ENCODE measurements at regions not wholly inside any gene's neighbourhood (a gene's known extent, or its start where the extent isn't known, plus 50 kb on each side); places are given as distances from the start of the nearest gene placed in this dataset.
"Not testable (repeated sequence)": the region's sequence is repeated elsewhere in the genome, so short reads cannot be mapped to it uniquely, and the experiment has no call there.

DNA sequence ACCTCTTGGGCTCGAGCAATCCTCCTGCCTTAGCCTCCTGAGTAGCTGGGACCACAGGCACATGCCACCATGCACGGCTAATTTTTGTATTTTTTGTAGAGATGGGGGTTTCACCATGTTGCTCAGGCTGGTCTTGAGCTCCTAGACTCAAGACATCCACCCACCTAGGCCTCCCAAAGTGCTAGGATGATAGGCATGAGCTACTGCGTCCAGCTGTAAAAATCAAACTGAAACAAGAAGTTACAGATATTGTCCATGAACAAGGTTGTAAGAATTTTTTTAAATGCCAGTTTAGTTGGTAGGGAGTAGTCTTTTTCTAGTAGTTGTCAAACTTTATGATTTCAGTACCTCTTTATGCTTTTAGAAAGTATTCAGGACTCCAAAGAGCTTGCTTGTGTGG lies 424.4 kb upstream of the PMFBP1 start:
- no peak for DNase-seq (ENCODE audit: low spot score)

- no peak for DNase-seq (ENCODE audit: low spot score)
Measured at GRCh38 chr16:72590151-72590937, 418.4 kb upstream of the PMFBP1 start.

DNA sequence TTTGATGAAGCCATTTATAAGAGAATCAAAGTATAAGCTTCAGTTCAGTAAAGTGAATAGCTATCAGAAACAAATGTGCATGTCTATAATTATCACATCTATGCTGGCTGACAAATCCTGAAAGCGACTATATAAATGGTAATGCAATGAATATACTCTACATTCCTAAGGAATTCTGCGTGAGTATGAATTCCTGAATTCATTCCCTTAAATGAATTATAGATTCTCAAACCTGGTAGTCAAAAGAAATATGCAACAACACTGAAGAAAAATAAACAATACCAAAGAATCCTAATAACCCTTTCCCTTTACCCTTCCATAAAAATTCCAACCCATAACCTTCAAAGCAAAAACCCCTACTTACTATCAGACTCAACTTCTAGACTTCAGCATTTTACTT lies 416.6 kb upstream of the PMFBP1 start:
- no peak for DNase-seq (ENCODE audit: low spot score)

GRCh38 chr16:72578061-72578460 lies 406.1 kb upstream of the PMFBP1 start:
- DNase-seq (ENCODE audit: low spot score): not testable (repeated sequence)

GRCh38 chr16:72576189-72576588 lies 404.2 kb upstream of the PMFBP1 start:
- DNase-seq (ENCODE audit: low spot score): no peak

DNA sequence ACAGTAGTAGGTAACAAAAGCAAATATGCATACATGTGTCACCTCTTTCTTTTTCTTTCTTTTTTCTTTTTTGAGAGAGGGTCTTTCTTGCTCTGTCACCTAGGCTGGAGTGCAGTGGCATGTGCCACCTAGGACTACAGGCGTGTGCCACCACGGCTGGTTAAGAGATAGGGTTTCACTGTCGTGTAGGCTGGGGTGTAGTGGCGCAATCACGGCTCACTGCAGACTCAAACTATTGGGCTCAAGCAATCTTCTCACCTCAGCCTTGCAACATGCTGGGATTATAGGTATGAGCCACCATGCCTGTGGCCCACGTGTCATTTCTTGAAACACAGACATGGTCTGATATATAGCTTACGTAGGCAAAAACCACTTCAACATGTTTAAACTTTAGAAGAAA lies 397.7 kb upstream of the PMFBP1 start:
- no peak for DNase-seq (ENCODE audit: low spot score)

DNA sequence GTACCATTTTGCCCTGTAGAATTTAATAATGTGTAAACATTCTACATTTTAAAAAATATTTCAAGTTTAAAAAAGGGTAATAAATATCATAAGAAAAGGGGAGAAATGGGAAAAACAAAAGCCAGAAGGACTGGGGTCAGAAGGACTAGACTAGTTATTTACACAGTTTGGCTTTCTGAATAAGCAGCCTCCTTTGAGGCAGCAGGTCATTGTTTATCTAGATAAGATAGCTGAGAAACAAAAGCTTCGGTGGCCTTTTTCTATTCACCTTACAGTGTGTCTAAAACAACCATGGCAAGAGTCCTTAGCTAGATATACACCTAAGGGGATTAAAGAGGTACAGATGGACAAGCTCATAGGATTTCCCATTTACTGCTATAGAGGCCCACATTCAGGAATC lies 396.5 kb upstream of the PMFBP1 start:
- no peak for DNase-seq (ENCODE audit: low spot score)

- DNase-seq (ENCODE audit: low spot score): no peak
Measured at GRCh38 chr16:72566174-72566573, 394.2 kb upstream of the PMFBP1 start.

GRCh38 chr16:72565106-72565505 lies 393.2 kb upstream of the PMFBP1 start:
- DNase-seq (ENCODE audit: low spot score): no peak

GRCh38 chr16:72560617-72561016 lies 388.7 kb upstream of the PMFBP1 start:
- no peak for DNase-seq (ENCODE audit: low spot score)

DNA sequence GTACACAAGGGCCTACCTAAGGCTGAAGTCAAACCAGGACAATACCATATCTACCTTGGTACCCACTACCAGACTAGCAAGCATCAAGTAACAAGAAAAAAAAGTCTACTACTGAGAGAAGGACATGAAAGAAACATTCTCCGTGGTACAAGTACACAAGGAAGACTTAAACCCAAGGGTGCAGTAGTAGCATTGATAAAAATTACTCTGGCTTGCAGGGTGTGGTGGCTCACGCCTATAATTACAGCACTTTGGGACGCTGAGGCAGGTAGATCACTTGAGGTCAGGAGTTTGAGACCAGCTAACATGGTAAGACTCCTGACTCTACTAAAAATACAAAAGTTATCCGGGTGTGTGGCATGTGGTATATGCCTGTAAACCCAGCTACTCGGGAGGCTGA lies 386.5 kb upstream of the PMFBP1 start:
- no peak for DNase-seq (ENCODE audit: low spot score)

- DNase-seq (ENCODE audit: low spot score): peak; percentile 25
Measured at GRCh38 chr16:72554935-72555334, 383.0 kb upstream of the PMFBP1 start.

DNA sequence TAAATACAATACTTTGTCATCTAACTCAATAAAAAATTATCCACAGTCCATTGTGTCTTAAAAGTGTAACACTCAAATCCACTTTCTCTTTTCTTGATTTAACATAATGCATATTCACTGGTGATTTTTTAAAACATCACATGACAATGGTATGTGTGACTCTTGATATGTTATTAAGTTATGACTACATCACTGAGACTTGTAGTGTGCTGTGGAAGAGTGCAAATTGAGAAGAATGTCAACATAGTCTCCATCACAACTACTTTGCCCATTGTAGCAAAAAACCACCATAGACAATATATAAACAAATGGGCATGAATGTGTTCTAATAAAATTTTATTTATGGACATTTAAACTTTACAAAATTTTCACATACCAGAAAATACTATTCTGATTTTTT lies 380.7 kb upstream of the PMFBP1 start:
- DNase-seq (ENCODE audit: low spot score): no peak

GRCh38 chr16:72551649-72552048 lies 379.7 kb upstream of the PMFBP1 start:
- DNase-seq (ENCODE audit: low spot score): no peak

- no peak for DNase-seq (ENCODE audit: low spot score)
Measured at GRCh38 chr16:72549878-72550277, 377.9 kb upstream of the PMFBP1 start.

DNA sequence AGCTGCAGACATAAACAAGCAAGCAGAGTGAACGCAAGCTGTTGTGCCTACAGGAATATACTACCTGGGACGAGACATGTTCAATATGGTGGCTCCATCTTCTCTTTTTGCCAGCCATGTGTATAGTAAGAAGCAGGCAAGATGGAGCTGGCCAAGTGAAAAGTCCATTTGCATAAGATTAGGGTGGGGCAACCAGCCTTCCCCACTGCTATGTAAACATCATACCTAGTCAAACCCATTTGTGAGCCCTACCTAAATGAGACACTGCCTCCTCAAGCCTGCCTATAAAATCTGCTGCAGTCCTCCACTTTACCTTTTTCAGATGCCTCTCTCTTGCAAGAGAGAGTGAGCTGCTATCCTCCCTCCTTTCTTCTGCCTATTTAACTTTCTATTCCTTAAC lies 370.1 kb upstream of the PMFBP1 start:
- DNase-seq (ENCODE audit: low spot score): no peak

- DNase-seq (ENCODE audit: low spot score): peak; percentile 38
Measured at GRCh38 chr16:72537664-72538063, 365.7 kb upstream of the PMFBP1 start.

DNA sequence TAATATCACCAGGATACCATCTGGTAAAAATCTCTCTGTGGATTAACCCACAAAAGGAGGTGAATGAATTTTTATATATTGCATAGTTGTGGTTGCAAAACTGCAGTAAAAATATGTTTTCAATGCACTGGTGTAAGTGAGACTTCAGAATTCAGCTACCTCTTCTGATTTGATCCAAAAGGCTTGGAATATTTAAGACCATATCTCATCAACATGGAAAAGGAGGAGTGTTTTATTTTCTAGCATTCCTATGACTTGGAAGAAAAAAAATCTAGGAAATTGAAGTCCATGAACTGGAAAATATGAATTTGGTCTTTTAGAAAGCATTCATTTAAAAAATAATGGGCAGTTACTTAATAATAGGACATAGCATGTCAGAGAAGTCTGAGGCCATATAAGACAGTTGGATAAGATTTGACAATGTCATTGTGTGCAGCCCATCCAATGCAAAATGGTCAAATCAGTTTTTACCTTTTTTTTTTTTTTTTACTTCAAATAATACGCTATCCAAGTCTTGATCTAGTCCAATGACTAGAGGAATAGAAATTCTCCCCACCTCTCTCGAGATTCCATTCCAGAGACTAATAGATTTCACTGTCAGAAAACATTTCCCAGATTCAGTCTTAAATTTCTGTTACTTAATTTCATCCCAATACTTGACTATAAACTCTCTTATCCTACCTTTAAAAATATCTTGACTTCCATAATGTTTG lies 364.9 kb upstream of the PMFBP1 start:
- no peak for DNase-seq (ENCODE audit: low spot score)

- DNase-seq (ENCODE audit: low spot score): no peak
Measured at GRCh38 chr16:72532906-72533410, 361.0 kb upstream of the PMFBP1 start.

GRCh38 chr16:72530434-72530833 lies 358.5 kb upstream of the PMFBP1 start:
- DNase-seq (ENCODE audit: low spot score): peak; percentile 40

GRCh38 chr16:72523087-72523486 lies 351.1 kb upstream of the PMFBP1 start:
- DNase-seq (ENCODE audit: low spot score): no peak

DNA sequence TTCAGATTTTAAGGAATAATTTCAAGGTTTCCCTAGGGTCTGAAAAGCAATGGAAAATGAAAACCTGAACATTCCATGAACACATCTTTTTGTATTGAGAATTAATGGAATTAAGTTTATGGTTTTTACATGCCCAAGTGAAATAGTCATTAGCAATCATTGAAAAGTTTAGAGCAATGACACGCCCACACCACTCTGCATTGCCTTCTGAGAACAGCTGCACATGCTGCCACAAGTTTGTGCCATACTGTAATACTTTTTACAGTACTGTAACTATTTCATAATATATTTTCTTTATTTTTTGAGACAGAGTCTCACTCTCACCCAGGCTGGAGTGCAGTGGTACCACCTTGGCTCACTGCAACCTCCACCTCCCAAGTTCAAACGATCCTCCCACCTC lies 345.2 kb upstream of the PMFBP1 start:
- DNase-seq (ENCODE audit: low spot score): no peak

- no peak for DNase-seq (ENCODE audit: low spot score)
Measured at GRCh38 chr16:72511171-72511570, 339.2 kb upstream of the PMFBP1 start.

GRCh38 chr16:72508191-72508590 lies 336.2 kb upstream of the PMFBP1 start:
- no peak for DNase-seq (ENCODE audit: low spot score)

Data from RKO (cell line).